BJ (cell line): ENCODE measurements at regions not wholly inside any gene's neighbourhood (a gene's known extent, or its start where the extent isn't known, plus 50 kb on each side); places are given as distances from the start of the nearest gene placed in this dataset.

Source experiments
- CTCF ChIA-PET: fragments of 350-600 bp; formaldehyde crosslinking; extraction: SDS; loops from one replicate; lab custom pipeline; 2021; ENCODE audit warnings: antibody characterized with exemption, inconsistent platforms; lab: Yijun Ruan, JAX
- POLR2A ChIA-PET: fragments of 300-600 bp; sonication (Branson Sonifier 250); formaldehyde crosslinking; extraction: SDS; loops from one replicate; lab custom pipeline; 2021; ENCODE audit warnings: antibody characterized with exemption; lab: Charles Lee
- DNase-seq: peaks from one replicate; pipeline ENCODE4 v3.0.0-alpha.2; 2011; ENCODE audit warnings: low read depth
- H3K27me3 ChIP-seq: 2 replicates; pipeline ENCODE4 v1.6.0; 2011; ENCODE audit warnings: low read length; ENCODE audit not compliant: control insufficient read depth, insufficient read depth
- H3K36me3 ChIP-seq: 2 replicates; pipeline ENCODE4 v1.5.1; 2011; ENCODE audit warnings: low read length; ENCODE audit not compliant: control insufficient read depth, insufficient read depth
- H3K4me3 ChIP-seq: 2 replicates; pipeline ENCODE4 v1.5.1; 2011; ENCODE audit warnings: low read depth, mild to moderate bottlenecking, control low read depth, low read length
- CTCF ChIP-seq: IDR thresholded peaks from 2 replicates; pipeline ENCODE4 v1.5.1; 2011; ENCODE audit warnings: low read depth, mild to moderate bottlenecking, control low read depth, inconsistent platforms, low read length, moderate library complexity; ENCODE audit not compliant: insufficient read depth

DNA sequence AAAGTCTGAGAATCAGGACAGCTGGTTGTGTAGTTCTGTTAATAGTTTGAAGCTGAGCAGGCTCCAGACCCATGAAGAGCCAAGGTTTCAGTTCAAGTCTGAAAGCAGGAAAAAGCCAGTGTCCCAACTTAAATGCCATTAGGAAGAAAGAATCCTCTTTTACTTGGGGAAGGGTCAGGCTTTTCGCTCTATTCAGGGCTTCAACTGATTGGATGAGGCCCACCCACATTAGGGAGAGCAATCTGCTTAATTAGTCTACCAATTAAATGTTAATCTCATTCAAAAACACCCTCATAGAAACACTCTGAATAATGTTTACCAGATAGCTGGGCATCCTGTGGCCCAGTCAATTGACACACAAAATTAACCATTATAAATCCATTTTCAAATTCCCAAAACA is 462.2 kb downstream of the EPM2A start:
- ChIA-PET POLR2A (interaction anchor here (0.8 kb wide), 1 partner anchor 13 kb away, joined by 3 read pairs; no protein-coding TSS in a partner anchor), CTCF (no interaction called here)
- no peak for DNase-seq
- Histone ChIP-seq H3K27me3 (no peaks in the 10 kb centered on the region), H3K36me3 (no peaks in the 10 kb centered on the region), H3K4me3 (no peak overlapping the region)
- no peak for TF ChIP-seq CTCF

- Histone ChIP-seq H3K4me3 (no peak overlapping the region), H3K36me3 (no peaks in the 10 kb centered on the region), H3K27me3 (no peaks in the 10 kb centered on the region)
- no peak for DNase-seq
- ChIA-PET CTCF (no interaction called here), POLR2A (interaction anchor here (0.8 kb wide), 1 partner anchor 14 kb away, joined by 3 read pairs; no protein-coding TSS in a partner anchor)
- no peak for TF ChIP-seq CTCF
Measured at GRCh38 chr6:145274083-145274482, 461.2 kb downstream of the EPM2A start.

GRCh38 chr6:145275019-145275418 is 460.3 kb downstream of the EPM2A start:
- no peaks in the 10 kb centered on the region for H3K36me3 ChIP-seq
- POLR2A ChIA-PET: no interaction called here
- CTCF ChIA-PET: no interaction called here

DNA sequence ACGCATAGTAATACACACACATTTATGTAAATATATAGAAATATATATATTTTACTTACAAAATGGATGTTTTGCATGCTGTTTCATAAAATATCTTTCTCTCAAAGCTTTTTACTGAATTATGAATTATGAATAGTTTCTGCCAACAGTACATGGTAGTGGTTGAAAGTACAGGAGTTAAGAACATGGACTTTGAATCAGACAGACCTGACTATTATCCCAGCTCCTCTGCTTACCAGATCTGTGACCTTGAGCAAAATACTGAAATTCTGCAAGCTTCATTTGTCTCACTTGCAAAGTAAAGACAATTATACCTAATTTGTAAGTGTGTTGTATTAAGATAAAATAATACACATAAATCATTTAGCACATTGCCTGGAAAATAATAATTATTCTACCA is 459.5 kb downstream of the EPM2A start:
- no peak for TF ChIP-seq CTCF
- H3K4me3 ChIP-seq: no peak overlapping the region
- H3K27me3 ChIP-seq: no peaks in the 10 kb centered on the region
- no peak for DNase-seq
- ChIA-PET CTCF (no interaction called here), POLR2A (no interaction called here)
- no peaks in the 10 kb centered on the region for H3K36me3 ChIP-seq

More at GRCh38 chr6:145275019-145275418, 460.3 kb downstream of the EPM2A start:
- TF ChIP-seq CTCF: no peak
- Histone ChIP-seq H3K4me3 (no peak overlapping the region), H3K27me3 (no peaks in the 10 kb centered on the region)
- no peak for DNase-seq

DNA sequence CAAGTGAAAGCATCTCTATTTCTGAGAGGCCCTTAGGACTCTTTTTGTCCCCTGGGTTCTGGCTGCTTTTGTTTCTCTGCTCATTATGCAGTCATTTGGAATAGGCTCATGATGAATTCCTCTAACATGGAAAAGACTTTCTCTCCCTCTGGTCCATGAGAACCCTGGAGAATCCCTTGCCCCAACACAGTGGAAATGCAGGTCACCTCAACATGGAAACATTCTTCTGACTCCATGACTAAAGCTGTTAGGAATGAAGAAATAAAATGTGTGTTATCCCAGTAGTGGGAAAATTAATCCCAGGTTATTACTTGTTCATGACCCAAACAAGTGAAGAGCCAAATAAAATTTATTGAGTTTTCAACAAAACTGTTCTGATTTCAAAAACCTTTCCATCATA is 458.6 kb downstream of the EPM2A start:
- no peaks in the 10 kb centered on the region for H3K36me3 ChIP-seq
- no peak for TF ChIP-seq CTCF
- DNase-seq: peak; percentile 39
- no peaks in the 10 kb centered on the region for H3K27me3 ChIP-seq
- no peak overlapping the region for H3K4me3 ChIP-seq
- ChIA-PET CTCF (interaction anchor here (1.4 kb wide), 1 partner anchor 12 kb away, joined by 4 read pairs; no protein-coding TSS in a partner anchor), POLR2A (no interaction called here)
